PC-9 (cell line): ENCODE measurements at regions not wholly inside any gene's neighbourhood (a gene's known extent, or its start where the extent isn't known, plus 50 kb on each side); places are given as distances from the start of the nearest gene placed in this dataset.

Experiments
- BruUV-seq: library from RNA; stranded (reverse); fragments of 400-500 nt; replicated peaks from 2 replicates; lab custom pipeline; 2021; lab: Mats Ljungman, UMichigan
- CTCF ChIA-PET: fragments of 300-600 bp; sonication (Branson Sonifier 250); formaldehyde crosslinking; loops from one replicate; lab custom pipeline; 2022; ENCODE audit warnings: antibody characterized with exemption; lab: Charles Lee
- POLR2A ChIA-PET: fragments of 300-600 bp; sonication (Branson Sonifier 250); formaldehyde crosslinking; loops from one replicate; lab custom pipeline; 2022; ENCODE audit warnings: antibody characterized with exemption; ENCODE audit not compliant: unreplicated experiment; lab: Charles Lee
- DNase-seq, 2 experiments: peaks; one replicate each; pipeline versions ENCODE4 v3.0.0 to v3.0.0-alpha.2; 2015 to 2022; ENCODE audit warnings: mixed read lengths in 1 of 2
- H2AFZ ChIP-seq: fragments of 200-600 bp; sonication (generic); 2 replicates; pipeline ENCODE4 v1.8.1; 2017; ENCODE audit warnings: antibody characterized with exemption
- H3F3A ChIP-seq: fragments of 200-600 bp; sonication (generic); 2 replicates; pipeline ENCODE4 v1.8.1; 2017; ENCODE audit warnings: antibody characterized with exemption, mild to moderate bottlenecking, low read depth; ENCODE audit not compliant: insufficient read depth
- H3K27ac ChIP-seq: fragments of 200-600 bp; sonication (generic); 2 replicates; pipeline ENCODE4 v1.6.1; 2016; ENCODE audit warnings: mixed run types
- H3K27me3 ChIP-seq: fragments of 200-600 bp; sonication (generic); 2 replicates; pipeline ENCODE4 v1.6.1; 2016; ENCODE audit warnings: low read depth, mixed run types; ENCODE audit not compliant: insufficient read depth
- H3K36me3 ChIP-seq: fragments of 200-600 bp; sonication (generic); 2 replicates; pipeline ENCODE4 v1.6.1; 2016; ENCODE audit warnings: low read depth, mixed run types
- H3K4me1 ChIP-seq: fragments of 200-600 bp; sonication (generic); replicated peaks from 2 replicates; pipeline ENCODE4 v1.6.1; 2016; ENCODE audit warnings: mixed run types; ENCODE audit not compliant: insufficient read depth
- H3K4me2 ChIP-seq: fragments of 200-600 bp; sonication (generic); 2 replicates; pipeline ENCODE4 v1.6.1; 2017; ENCODE audit warnings: mixed run types
- H3K4me3 ChIP-seq: fragments of 200-600 bp; sonication (generic); 2 replicates; pipeline ENCODE4 v1.6.1; 2016; ENCODE audit warnings: mixed run types
- H3K79me2 ChIP-seq: fragments of 200-600 bp; sonication (generic); 2 replicates; pipeline ENCODE4 v1.6.1; 2017; ENCODE audit warnings: low read depth, mixed run types
- H3K9me2 ChIP-seq: fragments of 200-600 bp; sonication (generic); 2 replicates; pipeline ENCODE4 v1.8.1; 2017; ENCODE audit warnings: mild to moderate bottlenecking; ENCODE audit not compliant: insufficient read depth
- H3K9me3 ChIP-seq: fragments of 200-600 bp; sonication (generic); 2 replicates; pipeline ENCODE4 v1.8.1; 2016; ENCODE audit warnings: low read depth; ENCODE audit not compliant: insufficient read depth
- H4K20me1 ChIP-seq: fragments of 200-600 bp; sonication (generic); 2 replicates; pipeline ENCODE4 v1.8.1; 2017; ENCODE audit not compliant: insufficient read depth
- CTCF ChIP-seq: fragments of 200-600 bp; sonication (generic); conservative IDR thresholded peaks from 2 replicates; pipeline ENCODE4 v1.6.1; 2017; ENCODE audit warnings: mixed run types, antibody characterized with exemption, mild to moderate bottlenecking, moderate library complexity
- EZH2 ChIP-seq: fragments of 200-600 bp; sonication (generic); IDR thresholded peaks from 2 replicates; pipeline ENCODE4 v1.8.0; 2017; ENCODE audit warnings: antibody characterized with exemption, low read depth
- intact Hi-C: fragments of 100-400 bp; cut with micrococcal nuclease; formaldehyde crosslinking; loops from one replicate; pipeline ENCODE4 v1.10.0; 2022; ENCODE audit not compliant: unreplicated experiment

DNA sequence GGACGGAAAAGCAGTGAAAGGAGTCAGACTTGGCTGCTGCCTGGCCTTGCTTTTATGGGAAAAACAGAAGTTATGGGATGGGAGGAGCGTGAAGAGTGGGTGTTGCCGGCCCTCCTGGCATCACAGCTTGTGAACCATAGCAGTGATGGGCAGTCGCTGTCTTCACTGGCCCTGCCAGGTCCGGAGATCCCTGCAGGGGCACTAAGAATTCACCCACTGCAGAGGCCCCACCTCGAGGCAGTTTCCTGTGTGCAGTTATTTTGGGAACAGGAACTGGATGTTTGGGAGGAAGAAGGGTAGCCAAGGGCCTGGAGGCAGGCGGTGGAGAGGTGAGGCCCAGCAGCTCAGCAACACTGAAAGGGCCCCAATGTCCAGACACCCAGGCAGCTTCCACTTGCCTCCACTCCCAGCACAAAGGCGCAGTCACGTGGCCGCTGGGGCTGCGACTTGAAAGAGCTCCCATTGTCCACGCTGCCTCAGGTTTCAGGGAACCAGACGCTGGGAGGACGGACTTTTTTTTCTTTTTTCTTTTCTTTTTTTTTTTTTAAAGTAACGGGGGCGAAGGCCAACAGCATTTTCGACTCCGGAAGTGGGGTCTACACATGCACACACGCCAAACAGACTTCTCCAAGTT is 255.6 kb downstream of the ZNF621 start:
- BruUV-seq: no TSS peak
- Histone ChIP-seq H3F3A (no peaks in the 10 kb centered on the region), H3K4me3 (no peak overlapping the region), H3K9me3 (no peaks in the 10 kb centered on the region), H3K4me2 (no peak overlapping the region), H3K27ac (no peak overlapping the region), H3K9me2 (no peaks in the 10 kb centered on the region), H3K79me2 (no peaks in the 10 kb centered on the region), H3K4me1 (no peaks in the 10 kb centered on the region), H2AFZ (no peak overlapping the region), H4K20me1 (no peaks in the 10 kb centered on the region), H3K36me3 (no peaks in the 10 kb centered on the region), H3K27me3 (no peaks in the 10 kb centered on the region)
- POLR2A ChIA-PET: interaction anchor here (0.5 to 1.0 kb wide), 2 partner anchors 21 to 419 kb away, joined by 4 to 7 read pairs; partner anchors contain the start of gene CTNNB1
- intact Hi-C loops: no loop called here
- TF ChIP-seq EZH2: no peak
- TF ChIP-seq CTCF: no peak
- CTCF ChIA-PET: interaction anchor here (0.7 kb wide), 1 partner anchor 1482 kb away, joined by 7 read pairs; no protein-coding TSS in a partner anchor
- DNase-seq: peak in 1 of 2 experiments; percentile 41

- CTCF ChIA-PET: interaction anchor here (0.6 kb wide), 1 partner anchor 35 kb away, joined by 4 read pairs; no protein-coding TSS in a partner anchor
- H3K27ac ChIP-seq: no peak overlapping the region
Observed at GRCh38 chr3:40780925-40781406, 256.2 kb downstream of the ZNF621 start.

GRCh38 chr3:40782111-40782721 is 257.5 kb downstream of the ZNF621 start:
- POLR2A ChIA-PET: no interaction called here
- Histone ChIP-seq H3K36me3 (no peaks in the 10 kb centered on the region), H3K4me2 (no peak overlapping the region), H3K9me2 (no peaks in the 10 kb centered on the region), H2AFZ (no peak overlapping the region), H4K20me1 (no peaks in the 10 kb centered on the region), H3F3A (no peaks in the 10 kb centered on the region), H3K4me3 (no peak overlapping the region), H3K79me2 (no peaks in the 10 kb centered on the region), H3K27ac (no peak overlapping the region), H3K9me3 (no peaks in the 10 kb centered on the region), H3K27me3 (no peaks in the 10 kb centered on the region), H3K4me1 (no peaks in the 10 kb centered on the region)
- TF ChIP-seq EZH2: no peak
- TF ChIP-seq CTCF: peak; percentile 41; the same call in 1 of the 2 replicates
- BruUV-seq: no TSS peak
- no peak for DNase-seq
- CTCF ChIA-PET: no interaction called here
- intact Hi-C loops: no loop called here

More at GRCh38 chr3:40780925-40781406, 256.2 kb downstream of the ZNF621 start:
- TF ChIP-seq EZH2 (no peak), CTCF (no peak)
- no peaks in the 10 kb centered on the region for H3K9me2 ChIP-seq
- no peaks in the 10 kb centered on the region for H4K20me1 ChIP-seq
- H3F3A ChIP-seq: no peaks in the 10 kb centered on the region
- H3K4me3 ChIP-seq: no peak overlapping the region
- no peak overlapping the region for H2AFZ ChIP-seq
- DNase-seq: peak in 1 of 2 experiments; percentile 12
- H3K36me3 ChIP-seq: no peaks in the 10 kb centered on the region
- intact Hi-C loops: no loop called here
- H3K4me1 ChIP-seq: no peaks in the 10 kb centered on the region
- POLR2A ChIA-PET: interaction anchor here (0.5 to 1.0 kb wide), 3 partner anchors 20 to 418 kb away, joined by 4 to 7 read pairs (median 4); partner anchors contain the start of gene CTNNB1
- no peaks in the 10 kb centered on the region for H3K9me3 ChIP-seq
- H3K79me2 ChIP-seq: no peaks in the 10 kb centered on the region
- BruUV-seq: no TSS peak
- H3K27me3 ChIP-seq: no peaks in the 10 kb centered on the region
- no peak overlapping the region for H3K4me2 ChIP-seq
